Trophoblast cell (in vitro differentiated cells and primary cell): ENCODE measurements at regions not wholly inside any gene's neighbourhood (a gene's known extent, or its start where the extent isn't known, plus 50 kb on each side); places are given as distances from the start of the nearest gene placed in this dataset.

Experiments
- DNase-seq, 2 donors: peaks; one replicate each; pipeline ENCODE4 v3.0.0-alpha.2; 2016
- H2AFZ ChIP-seq: 2 replicates; pipeline ENCODE4 v1.6.1; 2013; ENCODE audit warnings: low read length, moderate library complexity, mild to moderate bottlenecking; ENCODE audit not compliant: insufficient read depth, poor library complexity
- H2AK5ac ChIP-seq: 2 replicates; pipeline ENCODE4 v1.6.1; 2013; ENCODE audit warnings: mild to moderate bottlenecking, low read length
- H2BK120ac ChIP-seq: 2 replicates; pipeline ENCODE4 v1.6.1; 2013; ENCODE audit warnings: low read length, mild to moderate bottlenecking, moderate library complexity; ENCODE audit not compliant: insufficient read depth, poor library complexity
- H2BK12ac ChIP-seq: 2 replicates; pipeline ENCODE4 v1.6.1; 2013; ENCODE audit warnings: mild to moderate bottlenecking, low read length, moderate library complexity
- H2BK5ac ChIP-seq: 2 replicates; pipeline ENCODE4 v1.6.1; 2013; ENCODE audit warnings: low read length, low read depth, moderate library complexity, mild to moderate bottlenecking; ENCODE audit not compliant: poor library complexity
- H3K14ac ChIP-seq: 2 replicates; pipeline ENCODE4 v1.6.1; 2013; ENCODE audit warnings: mild to moderate bottlenecking, low read length
- H3K18ac ChIP-seq: 2 replicates; pipeline ENCODE4 v1.6.1; 2013; ENCODE audit warnings: mild to moderate bottlenecking, low read length
- H3K23ac ChIP-seq: 2 replicates; pipeline ENCODE4 v1.6.1; 2013; ENCODE audit warnings: low read length
- H3K27ac ChIP-seq: 2 replicates; pipeline ENCODE4 v1.5.1; 2013; ENCODE audit warnings: low read depth, mild to moderate bottlenecking, inconsistent platforms, low read length, moderate library complexity
- H3K27me3 ChIP-seq: 2 replicates; pipeline ENCODE4 v1.6.1; 2013; ENCODE audit warnings: inconsistent platforms, mild to moderate bottlenecking, low read length, moderate library complexity; ENCODE audit not compliant: insufficient read depth
- H3K36me3 ChIP-seq, 2 experiments: 1 replicate in 1 of 2; 2 replicates in 1 of 2; pipeline ENCODE4 v1.6.1; 2013; ENCODE audit warnings: low read length in 2 of 2, mild to moderate bottlenecking in 2 of 2, moderate library complexity in 1 of 2; ENCODE audit not compliant: insufficient read depth in 2 of 2, control insufficient read depth in 1 of 2
- H3K4ac ChIP-seq: 2 replicates; pipeline ENCODE4 v1.6.1; 2013; ENCODE audit warnings: low read depth, mild to moderate bottlenecking, low read length, moderate library complexity
- H3K4me1 ChIP-seq, 2 experiments: 1 replicate in 1 of 2; 2 replicates in 1 of 2; pipeline ENCODE4 v1.6.1; 2013; ENCODE audit warnings: low read length in 2 of 2, mild to moderate bottlenecking in 2 of 2, moderate library complexity in 1 of 2; ENCODE audit not compliant: insufficient read depth in 2 of 2, control insufficient read depth in 1 of 2
- H3K4me2 ChIP-seq: 2 replicates; pipeline ENCODE4 v1.6.1; 2013; ENCODE audit warnings: inconsistent platforms, mild to moderate bottlenecking, low read length, moderate library complexity
- H3K4me3 ChIP-seq: 2 replicates; pipeline ENCODE4 v1.5.1; 2013; ENCODE audit warnings: mild to moderate bottlenecking, low read depth, low read length, inconsistent platforms
- H3K79me1 ChIP-seq: one replicate; pipeline ENCODE4 v1.6.1; 2013; ENCODE audit warnings: low read length
- H3K79me2 ChIP-seq: 2 replicates; pipeline ENCODE4 v1.6.1; 2013; ENCODE audit warnings: low read length, mild to moderate bottlenecking; ENCODE audit not compliant: control insufficient read depth, insufficient read depth, poor library complexity
- H3K9ac ChIP-seq: 2 replicates; pipeline ENCODE4 v1.6.1; 2013; ENCODE audit warnings: mild to moderate bottlenecking, low read length
- H3K9me3 ChIP-seq: 2 replicates; pipeline ENCODE4 v1.6.1; 2013; ENCODE audit warnings: low read depth, mild to moderate bottlenecking, control low read depth, inconsistent platforms, low read length; ENCODE audit not compliant: insufficient read depth
- H4K12ac ChIP-seq: 2 replicates; pipeline ENCODE4 v1.6.1; 2013; ENCODE audit warnings: low read depth, mild to moderate bottlenecking, low read length, moderate library complexity
- H4K8ac ChIP-seq: 2 replicates; pipeline ENCODE4 v1.6.1; 2013; ENCODE audit warnings: low read depth, mild to moderate bottlenecking, low read length, moderate library complexity
- H4K91ac ChIP-seq: one replicate; pipeline ENCODE4 v1.6.1; 2013; ENCODE audit warnings: low read depth, mild to moderate bottlenecking, low read length, moderate library complexity
- WGBS: extraction: QIAGEN DNeasy Blood & Tissue Kit; methylation state at CpG from one replicate; pipeline ENCODE4 v1.1.7; 2013; ENCODE audit warnings: missing lambda C conversion rate; ENCODE audit not compliant: insufficient read length, insufficient coverage; ENCODE audit errors: extremely low coverage; 5-methylcytosine and 5-hydroxymethylcytosine counted together

- no peak overlapping the region for H3K4me3 ChIP-seq
- peaks cover 3% of the 10 kb centered on the region for H3K9me3 ChIP-seq
- H2AK5ac ChIP-seq: no peak overlapping the region
- H3K79me2 ChIP-seq: no peaks in the 10 kb centered on the region
- no peak overlapping the region for H2BK12ac ChIP-seq
- no peak overlapping the region for H4K12ac ChIP-seq
- WGBS: no CpG with 5 or more reads among the region's 4 CpGs
- H3K4me2 ChIP-seq: no peak overlapping the region
- no peak overlapping the region for H3K4ac ChIP-seq
- no peak overlapping the region for H3K9ac ChIP-seq
- H3K23ac ChIP-seq: no peak overlapping the region
- no peak overlapping the region for H3K18ac ChIP-seq
- H2AFZ ChIP-seq: no peak overlapping the region
- H3K4me1 ChIP-seq: no peaks in the 10 kb centered on the region
- H3K79me1 ChIP-seq: no peaks in the 10 kb centered on the region
- DNase-seq: no peak
- H2BK5ac ChIP-seq: no peak overlapping the region
- H4K8ac ChIP-seq: no peak overlapping the region
- H4K91ac ChIP-seq: no peak overlapping the region
- H3K14ac ChIP-seq: no peak overlapping the region
- H3K27ac ChIP-seq: no peak overlapping the region
- no peak overlapping the region for H2BK120ac ChIP-seq
- H3K27me3 ChIP-seq: no peaks in the 10 kb centered on the region
- H3K36me3 ChIP-seq: no peaks in the 10 kb centered on the region
Measured at GRCh38 chr7:67573639-67574038, 577.0 kb downstream of the TYW1 start.

GRCh38 chr7:67588631-67589030 lies 592.0 kb downstream of the TYW1 start:
- Histone ChIP-seq H4K12ac (no peak overlapping the region), H3K79me2 (no peaks in the 10 kb centered on the region), H3K4me1 (no peaks in the 10 kb centered on the region), H3K4ac (no peak overlapping the region), H3K14ac (no peak overlapping the region), H2BK5ac (no peak overlapping the region), H3K4me3 (no peak overlapping the region), H4K8ac (no peak overlapping the region), H3K9ac (no peak overlapping the region), H4K91ac (no peak overlapping the region), H2BK12ac (no peak overlapping the region), H3K23ac (no peak overlapping the region), H2BK120ac (no peak overlapping the region), H3K4me2 (no peak overlapping the region), H2AFZ (no peak overlapping the region), H3K9me3 (peaks cover 16% of the 10 kb centered on the region), H3K27ac (no peak overlapping the region), H2AK5ac (no peak overlapping the region), H3K79me1 (no peaks in the 10 kb centered on the region), H3K36me3 (no peaks in the 10 kb centered on the region), H3K27me3 (no peaks in the 10 kb centered on the region), H3K18ac (no peak overlapping the region)
- no CpG with 5 or more reads among the region's 5 CpGs for WGBS
- DNase-seq: no peak

DNA sequence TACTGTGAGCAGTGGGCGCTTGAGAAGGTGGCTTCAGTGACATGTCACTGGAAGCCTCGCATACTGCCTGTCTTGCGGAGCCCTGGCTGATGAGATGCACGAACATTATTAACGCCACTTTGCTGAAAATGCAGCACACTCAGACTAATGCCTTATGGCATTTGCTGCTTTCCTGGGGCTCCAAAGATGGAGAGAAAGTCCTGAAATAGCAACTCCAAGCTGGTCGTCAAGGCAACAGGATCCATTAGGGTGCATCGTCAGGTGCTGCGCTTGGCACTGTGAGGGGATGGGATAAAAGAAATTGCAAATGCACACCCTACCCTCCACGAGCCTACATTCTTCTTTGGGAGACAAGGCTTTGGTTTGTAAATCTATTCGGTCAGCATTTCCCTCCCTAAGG lies 592.5 kb downstream of the TYW1 start:
- Histone ChIP-seq H2AK5ac (no peak overlapping the region), H3K4me1 (no peaks in the 10 kb centered on the region), H3K18ac (no peak overlapping the region), H3K4me3 (no peak overlapping the region), H3K4me2 (no peak overlapping the region), H2AFZ (no peak overlapping the region), H3K27ac (no peak overlapping the region), H2BK12ac (no peak overlapping the region), H3K9me3 (peaks cover 12% of the 10 kb centered on the region), H4K12ac (no peak overlapping the region), H3K79me1 (no peaks in the 10 kb centered on the region), H3K23ac (no peak overlapping the region), H3K27me3 (no peaks in the 10 kb centered on the region), H4K91ac (no peak overlapping the region), H3K79me2 (no peaks in the 10 kb centered on the region), H2BK5ac (no peak overlapping the region), H4K8ac (no peak overlapping the region), H3K36me3 (no peaks in the 10 kb centered on the region), H2BK120ac (no peak overlapping the region), H3K14ac (no peak overlapping the region), H3K9ac (no peak overlapping the region), H3K4ac (no peak overlapping the region)
- no peak for DNase-seq
- no CpG with 5 or more reads among the region's 10 CpGs for WGBS

DNA sequence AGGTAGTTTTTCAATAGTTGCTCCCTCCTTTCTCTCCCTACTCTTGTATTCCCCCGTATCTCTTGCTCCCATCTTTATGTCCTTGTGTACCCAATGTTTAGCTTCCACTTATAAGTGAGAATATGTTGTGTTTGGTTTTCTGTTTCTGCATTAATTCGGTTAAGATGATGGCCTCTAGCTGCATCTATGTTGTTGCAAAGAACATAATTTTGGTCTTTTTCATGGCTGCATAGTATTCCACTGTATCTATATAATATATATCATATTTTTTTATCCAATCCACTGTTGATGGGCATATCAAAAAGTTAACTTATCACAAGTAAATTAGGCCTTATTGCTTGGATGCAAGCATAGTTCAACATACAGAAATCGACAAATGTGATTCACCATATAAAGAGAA lies 594.0 kb downstream of the TYW1 start:
- Histone ChIP-seq H4K12ac (no peak overlapping the region), H2AK5ac (no peak overlapping the region), H3K79me2 (no peaks in the 10 kb centered on the region), H3K4me2 (no peak overlapping the region), H3K23ac (no peak overlapping the region), H2BK5ac (no peak overlapping the region), H3K27me3 (no peaks in the 10 kb centered on the region), H3K27ac (no peak overlapping the region), H2BK120ac (no peak overlapping the region), H3K4me3 (no peak overlapping the region), H3K79me1 (no peaks in the 10 kb centered on the region), H4K91ac (no peak overlapping the region), H3K9me3 (peaks cover 11% of the 10 kb centered on the region), H3K18ac (no peak overlapping the region), H3K4ac (no peak overlapping the region), H3K4me1 (no peaks in the 10 kb centered on the region), H2AFZ (no peak overlapping the region), H3K9ac (no peak overlapping the region), H4K8ac (no peak overlapping the region), H2BK12ac (no peak overlapping the region), H3K36me3 (no peaks in the 10 kb centered on the region), H3K14ac (no peak overlapping the region)
- DNase-seq: no peak
- WGBS: no CpG with 5 or more reads among the region's 3 CpGs
